Liver (tissue), 8 donors: ENCODE measurements at regions not wholly inside any gene's neighbourhood (a gene's known extent, or its start where the extent isn't known, plus 50 kb on each side); places are given as distances from the start of the nearest gene placed in this dataset.

Source experiments
- DNase-seq: peaks from one replicate; pipeline ENCODE4 v3.0.0-alpha.2; 2017; ENCODE audit warnings: low spot score
- H3K27ac ChIP-seq, 2 donors: one replicate each; pipeline ENCODE4 v1.7.0; 2013; ENCODE audit warnings: inconsistent platforms in 2 of 2, low read length in 2 of 2, control low read depth in 1 of 2, low read depth in 1 of 2, mild to moderate bottlenecking in 1 of 2
- H3K27me3 ChIP-seq, 4 donors: one replicate each; pipeline versions ENCODE4 v1.6.1 to v1.7.0; 2013; ENCODE audit warnings: low read length in 3 of 4, inconsistent platforms in 1 of 4, mild to moderate bottlenecking in 1 of 4, moderate library complexity in 1 of 4; ENCODE audit not compliant: control insufficient read depth in 4 of 4, insufficient read depth in 4 of 4
- H3K36me3 ChIP-seq, 4 donors: one replicate each; pipeline versions ENCODE4 v1.6.1 to v1.7.0; 2013; ENCODE audit warnings: low read length in 3 of 4, mild to moderate bottlenecking in 3 of 4, low read depth in 1 of 4, moderate library complexity in 1 of 4; ENCODE audit not compliant: control insufficient read depth in 4 of 4, insufficient read depth in 3 of 4
- H3K4me1 ChIP-seq, 4 donors: one replicate each; pipeline versions ENCODE4 v1.6.1 to v1.7.0; 2013; ENCODE audit warnings: low read length in 3 of 4, mild to moderate bottlenecking in 3 of 4, moderate library complexity in 1 of 4; ENCODE audit not compliant: control insufficient read depth in 4 of 4, insufficient read depth in 4 of 4
- H3K4me3 ChIP-seq, 3 donors: one replicate each; pipeline versions ENCODE4 v1.6.1 to v1.7.0; 2013; ENCODE audit warnings: low read length in 3 of 3, control low read depth in 1 of 3, low read depth in 1 of 3, mild to moderate bottlenecking in 1 of 3
- H3K9ac ChIP-seq, 2 donors: one replicate each; pipeline ENCODE4 v1.7.0; 2013; ENCODE audit warnings: low read length in 2 of 2, mild to moderate bottlenecking in 2 of 2, moderate library complexity in 2 of 2, control low read depth in 1 of 2, low read depth in 1 of 2
- H3K9me3 ChIP-seq, 4 donors: one replicate each; pipeline versions ENCODE4 v1.6.1 to v1.7.0; 2013; ENCODE audit warnings: low read length in 3 of 4; ENCODE audit not compliant: control insufficient read depth in 4 of 4
- EGR1 ChIP-seq, 2 donors: IDR thresholded peaks; 2 replicates each; pipeline ENCODE4 v1.6.1; 2016 to 2018; ENCODE audit warnings: antibody characterized with exemption in 2 of 2, low read depth in 2 of 2
- FOXA1 ChIP-seq: IDR thresholded peaks from 2 replicates; pipeline ENCODE4 v1.6.1; 2016; ENCODE audit warnings: antibody characterized with exemption
- FOXA2 ChIP-seq: IDR thresholded peaks from 2 replicates; pipeline ENCODE4 v1.6.1; 2016; ENCODE audit warnings: antibody characterized with exemption
- GABPA ChIP-seq, 2 donors: IDR thresholded peaks in 1 of 2; conservative IDR thresholded peaks in 1 of 2; 2 replicates each; pipeline ENCODE4 v1.6.1; 2016; ENCODE audit warnings: antibody characterized with exemption in 2 of 2, mild to moderate bottlenecking in 1 of 2, moderate library complexity in 1 of 2
- HNF4G ChIP-seq: IDR thresholded peaks from 2 replicates; pipeline ENCODE4 v1.6.1; 2016; ENCODE audit warnings: antibody characterized with exemption
- JUND ChIP-seq, 2 donors: IDR thresholded peaks; 2 replicates each; pipeline ENCODE4 v1.6.1; 2016; ENCODE audit warnings: antibody characterized with exemption in 2 of 2
- NR2F2 ChIP-seq: IDR thresholded peaks from 2 replicates; pipeline ENCODE4 v1.6.1; 2016; ENCODE audit warnings: antibody characterized with exemption
- RAD21 ChIP-seq, 2 donors: IDR thresholded peaks; 2 replicates each; pipeline ENCODE4 v1.6.1; 2016; ENCODE audit warnings: antibody characterized with exemption in 2 of 2, mild to moderate bottlenecking in 2 of 2
- RXRA ChIP-seq, 2 donors: IDR thresholded peaks; 2 replicates each; pipeline ENCODE4 v1.6.1; 2017 to 2018; ENCODE audit warnings: antibody characterized with exemption in 2 of 2, mild to moderate bottlenecking in 1 of 2
- SP1 ChIP-seq: IDR thresholded peaks from 2 replicates; pipeline ENCODE4 v1.6.1; 2018; ENCODE audit warnings: antibody characterized with exemption, mild to moderate bottlenecking
- WGBS: extraction: QIAGEN DNeasy Blood & Tissue Kit; methylation state at CpG from one replicate; pipeline ENCODE4 v1.1.7; 2013; 5-methylcytosine and 5-hydroxymethylcytosine counted together
- TF ChIP-seq, protein P1 (sequence below): IDR thresholded peaks from 2 replicates; pipeline ENCODE4 v1.6.1; 2016; ENCODE audit warnings: antibody characterized with exemption
- TF ChIP-seq, protein P2 (sequence below): IDR thresholded peaks from 2 replicates; pipeline ENCODE4 v1.6.1; 2016; ENCODE audit warnings: antibody characterized with exemption
- TF ChIP-seq, protein P3 (sequence below): IDR thresholded peaks from 2 replicates; pipeline ENCODE4 v1.6.1; 2016; ENCODE audit warnings: antibody characterized with exemption
- TF ChIP-seq, protein P4 (sequence below): fragments of 150-350 bp; IDR thresholded peaks from 2 replicates; pipeline ENCODE4 v1.5.1; 2017; ENCODE audit warnings: improper control_type of control experiment, low read depth, low read length; ENCODE audit not compliant: missing input control
- TF ChIP-seq, protein P5 (sequence below): IDR thresholded peaks from 2 replicates; pipeline ENCODE4 v1.6.1; 2016; ENCODE audit warnings: antibody characterized with exemption, mild to moderate bottlenecking
- donor health status: healthy.
- donor health status: healthy.
- donor health status: healthy.
- donor health status: healthy.
- donor health status: healthy.

DNA sequence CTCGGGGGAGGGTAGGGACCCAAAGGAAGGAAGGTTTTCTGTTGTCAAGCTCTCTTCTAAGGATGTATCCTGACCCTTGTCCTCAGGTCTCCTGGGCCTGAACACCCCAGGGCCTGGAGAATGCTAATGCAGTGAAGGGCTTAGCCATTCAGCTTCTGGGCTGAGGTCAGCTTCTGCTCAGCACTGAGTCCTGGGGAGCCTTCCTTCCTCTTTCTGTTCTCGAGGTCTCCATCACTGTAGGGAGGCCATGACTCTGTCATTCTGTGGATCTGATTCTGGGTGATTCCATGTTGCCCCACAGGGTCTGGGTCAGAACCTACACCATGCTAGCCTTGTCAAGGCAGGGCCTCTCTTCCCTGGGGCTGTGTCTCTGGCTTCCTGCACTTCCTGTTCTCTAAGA, 712.7 kb downstream of the DHX35 start:
- TF ChIP-seq FOXA1 (no peak), JUND (IDR thresholded peaks at IDR 0.05) (no peak), FOXA2 (no peak), SP1 (no peak), NR2F2 (no peak), EGR1 (IDR thresholded peaks at IDR 0.05; ENCODE audit: low read depth in 2 of 2) (no peak), RXRA (IDR thresholded peaks at IDR 0.05) (no peak), RAD21 (IDR thresholded peaks at IDR 0.05) (no peak), HNF4G (no peak)
- TF ChIP-seq, protein P1, sequence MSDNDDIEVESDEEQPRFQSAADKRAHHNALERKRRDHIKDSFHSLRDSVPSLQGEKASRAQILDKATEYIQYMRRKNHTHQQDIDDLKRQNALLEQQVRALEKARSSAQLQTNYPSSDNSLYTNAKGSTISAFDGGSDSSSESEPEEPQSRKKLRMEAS = no peak
- TF ChIP-seq, protein P2, sequence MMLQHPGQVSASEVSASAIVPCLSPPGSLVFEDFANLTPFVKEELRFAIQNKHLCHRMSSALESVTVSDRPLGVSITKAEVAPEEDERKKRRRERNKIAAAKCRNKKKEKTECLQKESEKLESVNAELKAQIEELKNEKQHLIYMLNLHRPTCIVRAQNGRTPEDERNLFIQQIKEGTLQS = no peak
- Histone ChIP-seq H3K27me3 (peaks cover 0 to 2% (median under 1%) of the 10 kb centered on the region in 4 donors), H3K9ac (no peak overlapping the region), H3K4me3 (no peak overlapping the region), H3K9me3 (peaks cover 0 to 1% (median 0%) of the 10 kb centered on the region in 4 donors), H3K36me3 (no peaks in the 10 kb centered on the region), H3K4me1 (no peaks in the 10 kb centered on the region), H3K27ac (no peak overlapping the region)
- no peak for DNase-seq
- WGBS = 51% methylated on average over 2 of the region's 2 CpGs

DNA sequence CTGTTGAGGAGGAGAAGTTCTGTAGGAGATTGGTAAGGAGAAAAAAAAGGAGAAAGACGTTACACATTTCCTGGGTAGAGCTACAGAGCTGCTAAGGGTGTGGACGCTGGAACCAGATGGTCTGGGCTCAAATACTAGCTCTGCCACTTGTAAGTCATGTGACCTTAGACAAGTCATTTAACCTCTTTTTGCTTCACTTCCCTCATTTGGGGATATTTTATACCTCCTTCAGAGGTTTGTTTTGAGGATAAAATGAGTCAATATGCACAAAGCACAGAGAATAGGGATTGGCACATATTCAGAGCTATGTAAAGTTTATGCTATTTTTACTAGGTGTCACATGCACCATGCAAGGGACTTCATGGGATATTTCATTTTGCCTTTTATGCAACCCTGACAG, 708.8 kb downstream of the DHX35 start:
- Histone ChIP-seq H3K9ac (no peak overlapping the region), H3K4me1 (no peaks in the 10 kb centered on the region), H3K27me3 (peaks cover 0 to 4% (median under 1%) of the 10 kb centered on the region in 4 donors), H3K27ac (no peak overlapping the region), H3K36me3 (no peaks in the 10 kb centered on the region), H3K4me3 (no peak overlapping the region), H3K9me3 (no peaks in the 10 kb centered on the region)
- 60% methylated on average over 2 of the region's 2 CpGs for WGBS
- no peak for DNase-seq
- TF ChIP-seq HNF4G (no peak), GABPA (IDR thresholded peaks at IDR 0.05 in 1 of 2, conservative IDR thresholded peaks at IDR 0.05 in 1 of 2) (no peak), NR2F2 (no peak), JUND (IDR thresholded peaks at IDR 0.05) (no peak)
- TF ChIP-seq, protein P3, sequence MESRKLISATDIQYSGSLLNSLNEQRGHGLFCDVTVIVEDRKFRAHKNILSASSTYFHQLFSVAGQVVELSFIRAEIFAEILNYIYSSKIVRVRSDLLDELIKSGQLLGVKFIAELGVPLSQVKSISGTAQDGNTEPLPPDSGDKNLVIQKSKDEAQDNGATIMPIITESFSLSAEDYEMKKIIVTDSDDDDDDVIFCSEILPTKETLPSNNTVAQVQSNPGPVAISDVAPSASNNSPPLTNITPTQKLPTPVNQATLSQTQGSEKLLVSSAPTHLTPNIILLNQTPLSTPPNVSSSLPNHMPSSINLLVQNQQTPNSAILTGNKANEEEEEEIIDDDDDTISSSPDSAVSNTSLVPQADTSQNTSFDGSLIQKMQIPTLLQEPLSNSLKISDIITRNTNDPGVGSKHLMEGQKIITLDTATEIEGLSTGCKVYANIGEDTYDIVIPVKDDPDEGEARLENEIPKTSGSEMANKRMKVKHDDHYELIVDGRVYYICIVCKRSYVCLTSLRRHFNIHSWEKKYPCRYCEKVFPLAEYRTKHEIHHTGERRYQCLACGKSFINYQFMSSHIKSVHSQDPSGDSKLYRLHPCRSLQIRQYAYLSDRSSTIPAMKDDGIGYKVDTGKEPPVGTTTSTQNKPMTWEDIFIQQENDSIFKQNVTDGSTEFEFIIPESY = no peak
- TF ChIP-seq, protein P4, sequence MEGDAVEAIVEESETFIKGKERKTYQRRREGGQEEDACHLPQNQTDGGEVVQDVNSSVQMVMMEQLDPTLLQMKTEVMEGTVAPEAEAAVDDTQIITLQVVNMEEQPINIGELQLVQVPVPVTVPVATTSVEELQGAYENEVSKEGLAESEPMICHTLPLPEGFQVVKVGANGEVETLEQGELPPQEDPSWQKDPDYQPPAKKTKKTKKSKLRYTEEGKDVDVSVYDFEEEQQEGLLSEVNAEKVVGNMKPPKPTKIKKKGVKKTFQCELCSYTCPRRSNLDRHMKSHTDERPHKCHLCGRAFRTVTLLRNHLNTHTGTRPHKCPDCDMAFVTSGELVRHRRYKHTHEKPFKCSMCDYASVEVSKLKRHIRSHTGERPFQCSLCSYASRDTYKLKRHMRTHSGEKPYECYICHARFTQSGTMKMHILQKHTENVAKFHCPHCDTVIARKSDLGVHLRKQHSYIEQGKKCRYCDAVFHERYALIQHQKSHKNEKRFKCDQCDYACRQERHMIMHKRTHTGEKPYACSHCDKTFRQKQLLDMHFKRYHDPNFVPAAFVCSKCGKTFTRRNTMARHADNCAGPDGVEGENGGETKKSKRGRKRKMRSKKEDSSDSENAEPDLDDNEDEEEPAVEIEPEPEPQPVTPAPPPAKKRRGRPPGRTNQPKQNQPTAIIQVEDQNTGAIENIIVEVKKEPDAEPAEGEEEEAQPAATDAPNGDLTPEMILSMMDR = no peak
- TF ChIP-seq, protein P1 = no peak
- TF ChIP-seq, protein P5, sequence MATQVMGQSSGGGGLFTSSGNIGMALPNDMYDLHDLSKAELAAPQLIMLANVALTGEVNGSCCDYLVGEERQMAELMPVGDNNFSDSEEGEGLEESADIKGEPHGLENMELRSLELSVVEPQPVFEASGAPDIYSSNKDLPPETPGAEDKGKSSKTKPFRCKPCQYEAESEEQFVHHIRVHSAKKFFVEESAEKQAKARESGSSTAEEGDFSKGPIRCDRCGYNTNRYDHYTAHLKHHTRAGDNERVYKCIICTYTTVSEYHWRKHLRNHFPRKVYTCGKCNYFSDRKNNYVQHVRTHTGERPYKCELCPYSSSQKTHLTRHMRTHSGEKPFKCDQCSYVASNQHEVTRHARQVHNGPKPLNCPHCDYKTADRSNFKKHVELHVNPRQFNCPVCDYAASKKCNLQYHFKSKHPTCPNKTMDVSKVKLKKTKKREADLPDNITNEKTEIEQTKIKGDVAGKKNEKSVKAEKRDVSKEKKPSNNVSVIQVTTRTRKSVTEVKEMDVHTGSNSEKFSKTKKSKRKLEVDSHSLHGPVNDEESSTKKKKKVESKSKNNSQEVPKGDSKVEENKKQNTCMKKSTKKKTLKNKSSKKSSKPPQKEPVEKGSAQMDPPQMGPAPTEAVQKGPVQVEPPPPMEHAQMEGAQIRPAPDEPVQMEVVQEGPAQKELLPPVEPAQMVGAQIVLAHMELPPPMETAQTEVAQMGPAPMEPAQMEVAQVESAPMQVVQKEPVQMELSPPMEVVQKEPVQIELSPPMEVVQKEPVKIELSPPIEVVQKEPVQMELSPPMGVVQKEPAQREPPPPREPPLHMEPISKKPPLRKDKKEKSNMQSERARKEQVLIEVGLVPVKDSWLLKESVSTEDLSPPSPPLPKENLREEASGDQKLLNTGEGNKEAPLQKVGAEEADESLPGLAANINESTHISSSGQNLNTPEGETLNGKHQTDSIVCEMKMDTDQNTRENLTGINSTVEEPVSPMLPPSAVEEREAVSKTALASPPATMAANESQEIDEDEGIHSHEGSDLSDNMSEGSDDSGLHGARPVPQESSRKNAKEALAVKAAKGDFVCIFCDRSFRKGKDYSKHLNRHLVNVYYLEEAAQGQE = no peak
